BLaER1 treated with 17β-estradiol and CSF1 and Interleukin-3, amounts not matched to agents 10 nM and 100 nM (cell line): ENCODE measurements at regions not wholly inside any gene's neighbourhood (a gene's known extent, or its start where the extent isn't known, plus 50 kb on each side); places are given as distances from the start of the nearest gene placed in this dataset.
A peak's percentile ranks its signal among the peaks of the same experiment; 100 is the strongest.

Source experiments
- H3K27ac ChIP-seq, 11 experiments: shearing (Covaris generic); formaldehyde crosslinking; 2 replicates each; pipeline ENCODE4 v1.8.1; 2022
- H3K27me3 ChIP-seq, 11 experiments: shearing (Covaris generic); formaldehyde crosslinking; 2 replicates each; pipeline ENCODE4 v1.8.1; 2022
- H3K36me3 ChIP-seq, 11 experiments: shearing (Covaris generic); formaldehyde crosslinking; 2 replicates each; pipeline ENCODE4 v1.8.1; 2022
- H3K4me1 ChIP-seq, 10 experiments: shearing (Covaris generic); formaldehyde crosslinking; 2 replicates each; pipeline ENCODE4 v1.8.1; 2022
- H3K4me2 ChIP-seq, 11 experiments: shearing (Covaris generic); formaldehyde crosslinking; 2 replicates each; pipeline ENCODE4 v1.8.1; 2022
- H3K4me3 ChIP-seq, 10 experiments: shearing (Covaris generic); formaldehyde crosslinking; 2 replicates each; pipeline ENCODE4 v1.8.1; 2022
- H3K9ac ChIP-seq, 11 experiments: shearing (Covaris generic); formaldehyde crosslinking; 2 replicates each; pipeline ENCODE4 v1.8.1; 2022
- H3K9me3 ChIP-seq, 11 experiments: shearing (Covaris generic); formaldehyde crosslinking; replicated peaks in 1 of 11; 2 replicates each; pipeline ENCODE4 v1.8.1; 2022
- H4K20me1 ChIP-seq, 11 experiments: shearing (Covaris generic); formaldehyde crosslinking; 2 replicates each; pipeline ENCODE4 v1.8.1; 2022
- Cebpa-rat ChIP-seq, 11 experiments: shearing (Covaris generic); IDR thresholded peaks; 2 replicates each; pipeline ENCODE4 v1.8.1; 2022

- Histone ChIP-seq H3K4me3 (no peak overlapping the region), H3K4me1 (no peaks in the 10 kb centered on the region), H4K20me1 (no peaks in the 10 kb centered on the region)
These were observed 53.3 kb downstream of the C7orf25 start for GRCh38 chr7:42858570-42858969.

GRCh38 chr7:42856605-42856987 is 55.3 kb downstream of the C7orf25 start:
- no peak overlapping the region for H3K4me2 ChIP-seq
- no peaks in the 10 kb centered on the region for H3K27me3 ChIP-seq
- H3K9me3 ChIP-seq: peaks cover 0 to 8% (median 0%) of the 10 kb centered on the region in 11 experiments; a peak in 1 of 22 replicates
- H3K4me1 ChIP-seq: no peaks in the 10 kb centered on the region
- H3K27ac ChIP-seq: no peak overlapping the region
- no peak for TF ChIP-seq Cebpa-rat (IDR thresholded peaks at IDR 0.05)
- no peaks in the 10 kb centered on the region for H4K20me1 ChIP-seq
- no peak overlapping the region for H3K9ac ChIP-seq
- H3K36me3 ChIP-seq: no peaks in the 10 kb centered on the region
- no peak overlapping the region for H3K4me3 ChIP-seq

More at GRCh38 chr7:42858570-42858969, 53.3 kb downstream of the C7orf25 start:
- no peak for TF ChIP-seq Cebpa-rat (IDR thresholded peaks at IDR 0.05)
- H3K27me3 ChIP-seq: no peaks in the 10 kb centered on the region
- H3K36me3 ChIP-seq: no peaks in the 10 kb centered on the region
- peaks cover 0 to 8% (median 4%) of the 10 kb centered on the region in 11 experiments; a peak in 6 of 22 replicates for H3K9me3 ChIP-seq
- no peak overlapping the region for H3K4me2 ChIP-seq
- no peak overlapping the region for H3K9ac ChIP-seq
- H3K27ac ChIP-seq: no peak overlapping the region

GRCh38 chr7:42854571-42855118 is 57.2 kb downstream of the C7orf25 start:
- Histone ChIP-seq H3K27me3 (no peaks in the 10 kb centered on the region), H3K4me3 (no peak overlapping the region), H3K4me2 (no peak overlapping the region), H3K27ac (no peak overlapping the region), H3K9ac (no peak overlapping the region), H3K36me3 (no peaks in the 10 kb centered on the region), H3K4me1 (no peaks in the 10 kb centered on the region), H3K9me3 (no peaks in the 10 kb centered on the region), H4K20me1 (no peaks in the 10 kb centered on the region)
- TF ChIP-seq Cebpa-rat (IDR thresholded peaks at IDR 0.05): no peak

- Histone ChIP-seq H4K20me1 (no peaks in the 10 kb centered on the region), H3K9me3 (no peaks in the 10 kb centered on the region), H3K9ac (no peak overlapping the region), H3K27me3 (no peaks in the 10 kb centered on the region), H3K36me3 (no peaks in the 10 kb centered on the region), H3K4me1 (no peaks in the 10 kb centered on the region), H3K4me2 (no peak overlapping the region), H3K27ac (no peak overlapping the region), H3K4me3 (no peak overlapping the region)
- no peak for TF ChIP-seq Cebpa-rat (IDR thresholded peaks at IDR 0.05)
These were observed 59.3 kb downstream of the C7orf25 start for GRCh38 chr7:42852531-42852930.

- 0 out of 22 replicates have a peak, but pooled peaks cover 0 to 9% (median 0%) of the 10 kb centered on the region in 11 experiments for H3K9me3 ChIP-seq
- no peak overlapping the region for H3K27ac ChIP-seq
- H3K4me2 ChIP-seq: peak overlapping the region in 9 of 11 experiments; percentile 7 to 80 (median 42); a peak in 10 of 22 replicates
- H3K9ac ChIP-seq: no peak overlapping the region
- H3K4me3 ChIP-seq: no peak overlapping the region; a peak in 1 of 20 replicates
- TF ChIP-seq Cebpa-rat (IDR thresholded peaks at IDR 0.05): no peak
- H3K4me1 ChIP-seq: no peaks in the 10 kb centered on the region
- H3K36me3 ChIP-seq: no peaks in the 10 kb centered on the region
- H4K20me1 ChIP-seq: no peaks in the 10 kb centered on the region
- H3K27me3 ChIP-seq: no peaks in the 10 kb centered on the region
These were observed 68.6 kb downstream of the C7orf25 start for GRCh38 chr7:42843205-42843800.

- H3K4me2 ChIP-seq: no peak overlapping the region
- TF ChIP-seq Cebpa-rat (IDR thresholded peaks at IDR 0.05): no peak
- H4K20me1 ChIP-seq: no peaks in the 10 kb centered on the region
- peaks cover 0 to 6% (median 0%) of the 10 kb centered on the region in 10 experiments; a peak in 2 of 20 replicates for H3K4me1 ChIP-seq
- no peaks in the 10 kb centered on the region for H3K9me3 ChIP-seq
- no peak overlapping the region for H3K4me3 ChIP-seq
- no peak overlapping the region for H3K9ac ChIP-seq
- H3K27me3 ChIP-seq: no peaks in the 10 kb centered on the region
- no peaks in the 10 kb centered on the region for H3K36me3 ChIP-seq
- no peak overlapping the region for H3K27ac ChIP-seq
These were observed 77.2 kb downstream of the C7orf25 start for GRCh38 chr7:42834676-42835075.

GRCh38 chr7:42833411-42833810 is 78.5 kb downstream of the C7orf25 start:
- no peaks in the 10 kb centered on the region for H3K27me3 ChIP-seq
- no peaks in the 10 kb centered on the region for H3K36me3 ChIP-seq
- no peak for TF ChIP-seq Cebpa-rat (IDR thresholded peaks at IDR 0.05)
- H3K9me3 ChIP-seq: no peaks in the 10 kb centered on the region
- no peak overlapping the region for H3K9ac ChIP-seq
- no peak overlapping the region for H3K27ac ChIP-seq
- peaks cover 0 to 6% (median 0%) of the 10 kb centered on the region in 10 experiments; a peak in 2 of 20 replicates for H3K4me1 ChIP-seq
- no peak overlapping the region; a peak in 1 of 22 replicates for H3K4me2 ChIP-seq
- H4K20me1 ChIP-seq: no peaks in the 10 kb centered on the region
- H3K4me3 ChIP-seq: no peak overlapping the region

GRCh38 chr7:42832667-42833066 is 79.2 kb downstream of the C7orf25 start:
- Histone ChIP-seq H4K20me1 (no peaks in the 10 kb centered on the region), H3K27me3 (no peaks in the 10 kb centered on the region), H3K4me3 (no peak overlapping the region), H3K4me2 (no peak overlapping the region), H3K9ac (no peak overlapping the region), H3K4me1 (peaks cover 0 to 6% (median 0%) of the 10 kb centered on the region in 10 experiments; a peak in 2 of 20 replicates), H3K36me3 (no peaks in the 10 kb centered on the region), H3K9me3 (no peaks in the 10 kb centered on the region), H3K27ac (no peak overlapping the region)
- TF ChIP-seq Cebpa-rat (IDR thresholded peaks at IDR 0.05): no peak

GRCh38 chr7:42831718-42832522 is 80.0 kb downstream of the C7orf25 start:
- no peaks in the 10 kb centered on the region for H4K20me1 ChIP-seq
- H3K36me3 ChIP-seq: no peaks in the 10 kb centered on the region
- no peaks in the 10 kb centered on the region for H3K27me3 ChIP-seq
- peaks cover 0 to 6% (median 0%) of the 10 kb centered on the region in 10 experiments; a peak in 2 of 20 replicates for H3K4me1 ChIP-seq
- no peak overlapping the region for H3K27ac ChIP-seq
- no peak overlapping the region for H3K9ac ChIP-seq
- TF ChIP-seq Cebpa-rat (IDR thresholded peaks at IDR 0.05): no peak
- no peaks in the 10 kb centered on the region for H3K9me3 ChIP-seq
- H3K4me2 ChIP-seq: no peak overlapping the region
- H3K4me3 ChIP-seq: no peak overlapping the region
